Gastroesophageal sphincter (tissue), 3 donors: ENCODE measurements at regions not wholly inside any gene's neighbourhood (a gene's known extent, or its start where the extent isn't known, plus 50 kb on each side); places are given as distances from the start of the nearest gene placed in this dataset.

Experiments used
- CTCF ChIP-seq, 4 experiments: fragments of 200-600 bp in 2 of 4; fragments of 450-650 bp in 2 of 4; sonication (generic) in 1 of 4; IDR thresholded peaks; one replicate each; pipeline ENCODE4 v1.5.1; 2017 to 2019; ENCODE audit warnings: antibody characterized with exemption in 4 of 4, mild to moderate bottlenecking in 2 of 4, moderate library complexity in 2 of 4
- EP300 ChIP-seq: sonication (generic); formaldehyde crosslinking; IDR thresholded peaks from one replicate; pipeline ENCODE4 v1.6.1; 2017; ENCODE audit warnings: antibody characterized with exemption, mild to moderate bottlenecking
- POLR2A ChIP-seq, 2 donors: fragments of 450-650 bp; IDR thresholded peaks; one replicate each; pipeline ENCODE4 v1.6.1; 2017; ENCODE audit warnings: antibody characterized with exemption in 2 of 2, mild to moderate bottlenecking in 2 of 2, moderate library complexity in 1 of 2
- POLR2AphosphoS5 ChIP-seq: sonication (generic); formaldehyde crosslinking; IDR thresholded peaks from one replicate; pipeline ENCODE4 v1.6.1; 2017; ENCODE audit warnings: antibody characterized with exemption

GRCh38 chr4:17068891-17069290 lies 170.4 kb upstream of the LDB2 start:
- TF ChIP-seq CTCF (IDR thresholded peaks at IDR 0.05): no peak
- no peak for TF ChIP-seq POLR2A (IDR thresholded peaks at IDR 0.05)
- no peak for TF ChIP-seq POLR2AphosphoS5
- TF ChIP-seq EP300: no peak
